Gastrocnemius medialis (tissue), 4 donors: ENCODE measurements at regions not wholly inside any gene's neighbourhood (a gene's known extent, or its start where the extent isn't known, plus 50 kb on each side); places are given as distances from the start of the nearest gene placed in this dataset.

Experiments
- ATAC-seq, 2 donors: fragments of 150-250 bp; one replicate each; pipeline ENCODE4 v1.9.1; 2016
- DNase-seq, 2 donors: peaks; one replicate each; pipeline ENCODE4 v3.0.0-alpha.2; 2019
- H3K27ac ChIP-seq, 4 donors: fragments of 200-600 bp; sonication (generic); 1 replicate in 1 of 4; 2 replicates in 3 of 4; pipeline ENCODE4 v1.5.1; 2016 to 2018; ENCODE audit warnings: mild to moderate bottlenecking in 2 of 4, moderate library complexity in 1 of 4
- H3K27me3 ChIP-seq, 3 donors: fragments of 200-600 bp; sonication (generic) in 2 of 3; 1 replicate in 1 of 3; 2 replicates in 2 of 3; pipeline versions ENCODE4 v1.5.1 to v1.6.0; 2016 to 2019; ENCODE audit warnings: mild to moderate bottlenecking in 1 of 3, moderate library complexity in 1 of 3
- H3K36me3 ChIP-seq, 2 donors: fragments of 200-600 bp; sonication (generic) in 1 of 2; one replicate each; pipeline ENCODE4 v1.5.1; 2017 to 2018
- H3K4me1 ChIP-seq, 2 donors: fragments of 200-600 bp; sonication (generic) in 1 of 2; one replicate each; pipeline ENCODE4 v1.5.1; 2016 to 2017; ENCODE audit warnings: mild to moderate bottlenecking in 2 of 2
- H3K4me3 ChIP-seq, 4 donors: fragments of 200-600 bp; sonication (generic) in 3 of 4; 1 replicate in 1 of 4; 2 replicates in 3 of 4; pipeline ENCODE4 v1.5.1; 2016 to 2019; ENCODE audit warnings: mild to moderate bottlenecking in 2 of 4
- H3K9me3 ChIP-seq, 3 donors: fragments of 200-600 bp; sonication (generic) in 2 of 3; 1 replicate in 1 of 3; 2 replicates in 2 of 3; pipeline ENCODE4 v1.5.1; 2016 to 2019
- CTCF ChIP-seq, 5 experiments: fragments of 450-650 bp in 3 of 5; fragments of 200-600 bp in 2 of 5; sonication (generic) in 2 of 5; IDR thresholded peaks in 4 of 5; conservative IDR thresholded peaks in 1 of 5; 1 replicate in 4 of 5; 2 replicates in 1 of 5; pipeline ENCODE4 v1.5.1; 2016 to 2019; ENCODE audit warnings: antibody characterized with exemption in 5 of 5, mild to moderate bottlenecking in 3 of 5, moderate library complexity in 3 of 5
- POLR2A ChIP-seq, 2 donors: fragments of 450-650 bp; IDR thresholded peaks; one replicate each; pipeline ENCODE4 v1.6.1; 2017; ENCODE audit warnings: antibody characterized with exemption in 2 of 2, mild to moderate bottlenecking in 2 of 2, moderate library complexity in 2 of 2
- in situ Hi-C, 4 donors: fragments of 200-750 bp; cut with MboI; loops; one replicate each; pipeline versions ENCODE4 v1.15.0 to v1.8.0; 2017; ENCODE audit warnings: low sequenced_read_pairs in 4 of 4
- intact Hi-C: fragments of 100-400 bp; cut with DNase I; formaldehyde crosslinking; loops from one replicate; pipeline ENCODE4 v1.15.1; 2023; ENCODE audit warnings: low total_unique reads

- no peak for ATAC-seq
- H3K27me3 ChIP-seq = peaks cover 0 to 3% (median 0%) of the 10 kb centered on the region in 3 donors
- TF ChIP-seq CTCF (IDR thresholded peaks at IDR 0.05 in 4 of 5, conservative IDR thresholded peaks at IDR 0.05 in 1 of 5) (no peak), POLR2A (IDR thresholded peaks at IDR 0.05) (no peak)
- no peaks in the 10 kb centered on the region for H3K36me3 ChIP-seq
- no peak for DNase-seq
- no peaks in the 10 kb centered on the region for H3K9me3 ChIP-seq
- intact Hi-C loops (no loop called here), in situ Hi-C loops (no loop called here)
- H3K27ac ChIP-seq = no peak overlapping the region
- H3K4me1 ChIP-seq = peaks cover 0 to 11% of the 10 kb centered on the region in 2 donors
- no peak overlapping the region for H3K4me3 ChIP-seq
Observed at GRCh38 chr10:71127104-71127503, 85.3 kb upstream of the UNC5B start.

- no peak for DNase-seq
Observed at GRCh38 chr10:71127773-71128172, 84.6 kb upstream of the UNC5B start.

GRCh38 chr10:71128311-71128980 is 83.9 kb upstream of the UNC5B start:
- Histone ChIP-seq H3K4me3 (no peak overlapping the region), H3K4me1 (peaks cover 0 to 11% of the 10 kb centered on the region in 2 donors), H3K27ac (no peak overlapping the region), H3K27me3 (no peaks in the 10 kb centered on the region), H3K36me3 (no peaks in the 10 kb centered on the region), H3K9me3 (no peaks in the 10 kb centered on the region)
- in situ Hi-C loops (no loop called here), intact Hi-C loops (no loop called here)
- TF ChIP-seq CTCF (IDR thresholded peaks at IDR 0.05 in 4 of 5, conservative IDR thresholded peaks at IDR 0.05 in 1 of 5) (no peak), POLR2A (IDR thresholded peaks at IDR 0.05) (no peak)
- DNase-seq = no peak
- ATAC-seq = no peak

More at GRCh38 chr10:71127773-71128172, 84.6 kb upstream of the UNC5B start:
- ATAC-seq = no peak
- peaks cover 0 to 11% of the 10 kb centered on the region in 2 donors for H3K4me1 ChIP-seq
- no peak overlapping the region for H3K4me3 ChIP-seq
- in situ Hi-C loops (no loop called here), intact Hi-C loops (no loop called here)
- no peaks in the 10 kb centered on the region for H3K36me3 ChIP-seq
- no peak for TF ChIP-seq CTCF (IDR thresholded peaks at IDR 0.05 in 4 of 5, conservative IDR thresholded peaks at IDR 0.05 in 1 of 5)
- no peak for TF ChIP-seq POLR2A (IDR thresholded peaks at IDR 0.05)
- H3K9me3 ChIP-seq = no peaks in the 10 kb centered on the region
- peaks cover 0 to 3% (median 0%) of the 10 kb centered on the region in 3 donors for H3K27me3 ChIP-seq
- no peak overlapping the region for H3K27ac ChIP-seq

- Histone ChIP-seq H3K27me3 (no peaks in the 10 kb centered on the region), H3K9me3 (no peaks in the 10 kb centered on the region), H3K4me3 (no peak overlapping the region), H3K4me1 (peaks cover 0 to 11% of the 10 kb centered on the region in 2 donors), H3K36me3 (no peaks in the 10 kb centered on the region), H3K27ac (no peak overlapping the region)
- in situ Hi-C loops (no loop called here), intact Hi-C loops (no loop called here)
- DNase-seq (no peak), ATAC-seq (no peak)
- TF ChIP-seq POLR2A (IDR thresholded peaks at IDR 0.05) (no peak), CTCF (IDR thresholded peaks at IDR 0.05 in 4 of 5, conservative IDR thresholded peaks at IDR 0.05 in 1 of 5) (no peak)
Observed at GRCh38 chr10:71131096-71131495, 81.3 kb upstream of the UNC5B start.
